ENCODE measurements at regions not wholly inside any gene's neighbourhood (a gene's known extent, or its start where the extent isn't known, plus 50 kb on each side); places are given as distances from the start of the nearest gene placed in this dataset.

GRCh38 chr21:20167059-20167458 lies 831.1 kb upstream of the NCAM2 start:
- Histone ChIP-seq H3K4me2 (ENCODE audit: low read length) (no peak overlapping the region), H2AFZ (ENCODE audit: low read depth, low read length, poor library complexity, severe bottlenecking) (no peak overlapping the region), H3K27me3 (ENCODE audit: insufficient read depth, low read length) (no peaks in the 10 kb centered on the region), H3K79me2 (ENCODE audit: insufficient read depth, low read length) (no peaks in the 10 kb centered on the region), H3K9ac (ENCODE audit: low read length) (no peak overlapping the region), H3K27ac (ENCODE audit: low read depth, low read length) (no peak overlapping the region), H4K20me1 (ENCODE audit: insufficient read depth) (no peaks in the 10 kb centered on the region; the same call in 1 of the 2 replicates), H3K4me1 (ENCODE audit: control insufficient read depth in 1 of 2, insufficient read depth in 2 of 2, low read length in 2 of 2) (no peaks in the 10 kb centered on the region), H3K4me3 (replicated peaks in 1 of 2; ENCODE audit: low read depth in 1 of 2, low read length in 2 of 2) (no peak overlapping the region), H3K9me2 (ENCODE audit: insufficient read depth) (no peaks in the 10 kb centered on the region), H3K36me3 (ENCODE audit: control insufficient read depth in 1 of 2, insufficient read depth in 2 of 2, low read length in 2 of 2) (no peaks in the 10 kb centered on the region), H3K9me3 (ENCODE audit: control insufficient read depth in 1 of 2, insufficient read depth in 1 of 2, low read depth in 1 of 2, low read length in 2 of 2) (peaks cover 0 to 16% of the 10 kb centered on the region in 2 experiments; a peak in 3 of 4 replicates)
- ATAC-seq (no peak), DNase-seq (ENCODE audit: low read depth, low spot score) (no peak)
- ChIA-PET POLR2A (no interaction called here), CTCF (no interaction called here), RAD21 (ENCODE audit: low non-redundant PET in 1 of 2, low total read pairs in 2 of 2, uncharacterized antibody in 2 of 2, unreplicated experiment in 2 of 2) (no interaction called here)
- no TSS peak for BruUV-seq (replicated peaks)
- intact Hi-C loops (cut with micrococcal nuclease): no loop called here
- no peak for TF ChIP-seq POLR2A (IDR thresholded peaks at IDR 0.05; ENCODE audit: borderline replicate concordance, extremely low read depth, insufficient read depth, insufficient read length)
- no peak for TF ChIP-seq EGR1 (IDR thresholded peaks at IDR 0.05; ENCODE audit: low read depth)
- no peak for TF ChIP-seq ZBTB33 (IDR thresholded peaks at IDR 0.05; ENCODE audit: extremely low read depth, insufficient replicate concordance, low read length)
- TF ChIP-seq MAX (IDR thresholded peaks at IDR 0.05): no peak
- TF ChIP-seq REST (IDR thresholded peaks at IDR 0.05; ENCODE audit: low read depth): no peak
- TF ChIP-seq FOSL1 (IDR thresholded peaks at IDR 0.05; ENCODE audit: low read depth): no peak
- TF ChIP-seq ELF1 (IDR thresholded peaks at IDR 0.05; ENCODE audit: borderline replicate concordance, low read depth): no peak
- no peak for TF ChIP-seq SP1 (IDR thresholded peaks at IDR 0.05; ENCODE audit: low read depth)
- TF ChIP-seq CEBPB (IDR thresholded peaks at IDR 0.05; ENCODE audit: low read depth): no peak
- TF ChIP-seq ZFX (IDR thresholded peaks at IDR 0.05): no peak
- TF ChIP-seq, protein P1, sequence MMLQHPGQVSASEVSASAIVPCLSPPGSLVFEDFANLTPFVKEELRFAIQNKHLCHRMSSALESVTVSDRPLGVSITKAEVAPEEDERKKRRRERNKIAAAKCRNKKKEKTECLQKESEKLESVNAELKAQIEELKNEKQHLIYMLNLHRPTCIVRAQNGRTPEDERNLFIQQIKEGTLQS (IDR thresholded peaks at IDR 0.05): no peak
- TF ChIP-seq SRF (IDR thresholded peaks at IDR 0.05; ENCODE audit: low read depth): no peak
- TF ChIP-seq ZNF274 (IDR thresholded peaks at IDR 0.05; ENCODE audit: low read depth, low read length): no peak
- TF ChIP-seq RAD21 (IDR thresholded peaks at IDR 0.05; ENCODE audit: low read depth): no peak
- TF ChIP-seq YY1 (IDR thresholded peaks at IDR 0.05; ENCODE audit: extremely low read depth, insufficient replicate concordance, low read depth, low read length): no peak
- no peak for TF ChIP-seq JUND (IDR thresholded peaks at IDR 0.05)

All from HCT116 (cell line).